ENCODE measurements at regions not wholly inside any gene's neighbourhood (a gene's known extent, or its start where the extent isn't known, plus 50 kb on each side); places are given as distances from the start of the nearest gene placed in this dataset.
"Not testable (repeated sequence)": the region's sequence is repeated elsewhere in the genome, so short reads cannot be mapped to it uniquely, and the experiment has no call there.

DNA sequence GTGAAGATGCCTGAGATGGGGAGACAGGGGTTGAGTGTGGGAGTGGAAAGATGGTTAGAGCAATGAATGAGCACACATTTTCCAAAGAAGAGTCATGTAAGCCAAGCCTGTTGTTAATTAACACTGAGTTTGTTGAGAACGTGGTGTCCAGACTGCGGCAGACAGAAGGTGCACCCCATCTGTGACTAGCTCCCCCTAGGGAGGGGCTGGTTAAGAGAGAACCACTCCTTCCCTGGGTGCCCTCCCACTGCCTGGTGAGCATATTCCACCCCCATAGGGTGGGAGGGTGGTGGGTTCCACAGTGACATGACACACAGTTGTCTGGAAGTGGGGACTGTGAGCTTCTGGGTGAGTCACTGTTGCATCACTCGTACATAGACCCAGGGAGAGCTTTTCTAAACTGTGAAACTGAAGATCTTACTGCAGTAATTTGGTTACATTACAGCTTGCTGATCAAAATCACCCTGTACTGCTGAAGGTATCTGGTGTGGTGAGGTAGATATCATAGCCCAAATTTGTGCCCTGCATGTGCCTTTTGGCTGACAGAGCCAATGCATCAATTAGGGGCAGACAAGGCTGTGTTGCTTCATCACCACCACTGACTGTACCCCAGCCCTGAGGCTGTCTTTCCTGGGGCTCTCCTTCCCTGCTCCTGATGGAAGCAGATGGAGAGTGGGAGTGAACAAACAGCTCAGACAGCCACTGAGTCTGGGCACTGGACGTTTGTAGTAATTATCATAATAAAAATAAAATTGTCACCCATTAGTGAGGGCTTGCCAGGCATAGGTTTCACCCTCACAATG, 150.9 kb downstream of the EMP1 start:
- DNase-seq: no peak

DNA sequence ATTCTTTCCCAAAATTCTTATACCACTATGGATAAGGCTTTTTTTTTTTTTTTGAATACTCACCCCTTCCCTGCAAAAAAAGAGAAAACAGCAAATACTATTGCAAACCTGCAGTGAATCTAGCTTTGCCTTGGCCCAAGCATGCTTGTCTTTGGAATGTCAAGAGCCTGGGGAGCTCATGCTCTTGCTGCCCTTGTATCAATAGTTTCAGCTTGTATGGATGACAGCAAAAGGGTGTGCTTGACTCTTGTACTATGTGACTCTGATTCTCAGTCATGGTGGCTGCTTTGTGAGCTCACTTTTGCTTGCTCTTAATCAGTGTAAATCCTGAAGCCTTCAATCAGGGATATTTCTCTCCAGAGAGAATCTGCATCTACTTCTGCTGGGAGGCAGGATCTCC, 149.2 kb downstream of the EMP1 start:
- DNase-seq: no peak

DNA sequence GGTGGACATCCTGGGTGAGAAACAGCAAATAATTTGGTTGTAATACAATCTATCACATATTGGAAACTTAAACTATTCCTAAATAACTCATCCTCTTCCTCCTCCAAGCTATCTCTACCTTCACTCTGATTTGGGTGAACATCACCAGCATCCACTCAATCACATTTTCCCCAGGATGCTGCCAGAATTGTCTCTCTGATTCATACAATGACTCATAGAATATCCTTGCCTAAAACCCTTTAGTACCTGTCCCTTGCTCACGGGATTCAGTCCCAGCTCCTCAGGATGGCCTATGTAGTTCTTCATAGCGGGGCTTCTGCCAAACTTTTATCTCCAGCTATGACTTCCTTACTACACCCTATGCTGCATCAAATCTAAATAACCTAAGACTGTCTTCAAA, 146.8 kb downstream of the EMP1 start:
- no peak for DNase-seq

DNA sequence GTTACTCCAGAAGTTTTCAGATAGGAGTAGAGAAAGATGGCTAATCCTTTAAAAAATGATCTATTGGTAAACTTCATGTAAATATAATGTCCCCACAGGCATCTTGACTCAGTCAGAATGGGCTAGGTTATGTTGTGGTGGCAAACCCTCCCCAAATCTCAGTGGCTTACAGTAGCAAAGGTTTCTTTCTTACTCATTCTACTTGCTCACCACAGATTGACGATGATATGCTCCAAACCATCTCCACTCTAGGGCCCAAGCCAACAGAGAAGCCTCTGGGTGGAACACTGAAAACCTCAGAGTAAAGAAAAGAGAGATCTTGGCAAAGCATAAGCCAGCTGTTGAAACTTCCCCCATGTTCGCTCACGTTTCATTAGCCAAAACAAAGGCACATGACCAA, 146.4 kb downstream of the EMP1 start:
- no peak for DNase-seq

DNA sequence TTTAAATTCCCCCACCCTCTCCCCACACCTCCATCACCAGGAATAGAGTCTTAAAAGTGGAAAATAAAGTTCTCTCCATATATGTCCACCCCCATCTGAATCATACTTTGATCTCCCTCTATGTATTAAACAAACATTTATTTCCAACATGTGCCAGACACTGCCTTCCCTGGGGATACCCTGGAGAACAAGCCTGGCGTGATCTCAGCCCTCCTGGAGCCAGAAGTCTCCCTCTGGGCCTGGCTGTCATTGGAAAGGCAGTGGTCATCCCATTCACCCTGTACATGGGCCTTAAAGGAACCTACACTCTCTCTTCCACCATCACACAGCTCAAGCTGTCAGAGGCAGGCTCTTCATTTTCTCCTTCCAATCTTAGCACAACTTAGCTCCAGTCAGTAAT, 143.6 kb downstream of the EMP1 start:
- no peak for DNase-seq

DNA sequence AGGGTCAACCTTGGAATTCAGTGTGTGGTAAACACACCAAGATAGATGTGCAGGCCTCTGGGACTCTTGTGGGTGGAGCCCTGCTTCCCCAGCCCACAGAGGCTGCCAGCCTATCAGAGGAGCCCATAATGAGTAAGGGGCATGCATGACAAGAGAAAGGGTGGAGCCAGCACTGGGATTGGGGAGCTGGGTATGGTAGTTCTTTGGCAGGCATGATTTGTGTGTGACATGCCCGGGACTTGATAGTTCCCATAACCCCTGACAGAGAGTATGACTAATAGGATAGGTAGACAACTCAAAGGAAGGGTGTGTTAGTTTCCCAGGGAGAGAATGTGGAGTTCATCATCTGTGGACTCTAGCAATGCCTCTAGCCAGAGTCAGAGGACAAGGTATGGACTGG, 143.0 kb downstream of the EMP1 start:
- DNase-seq: no peak

DNA sequence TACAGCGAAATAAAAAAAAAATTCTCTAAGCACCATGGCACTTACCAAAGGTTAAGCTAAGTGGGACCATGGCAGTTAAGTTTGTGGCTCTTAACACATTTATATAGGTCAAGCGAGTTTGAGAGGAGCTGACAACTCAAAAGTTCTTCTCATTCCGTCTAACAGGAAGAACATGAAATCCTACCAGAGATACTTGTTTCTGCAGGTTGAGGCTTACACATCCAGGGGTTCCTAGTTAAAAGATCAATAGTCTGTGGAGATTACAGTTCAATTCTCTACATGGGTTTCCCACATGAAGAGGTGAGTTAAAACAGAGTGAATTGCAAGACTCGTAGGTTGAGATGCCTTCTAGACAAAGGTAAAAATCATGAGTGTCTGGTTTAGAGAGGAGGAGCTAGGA, 142.6 kb downstream of the EMP1 start:
- DNase-seq: no peak

DNA sequence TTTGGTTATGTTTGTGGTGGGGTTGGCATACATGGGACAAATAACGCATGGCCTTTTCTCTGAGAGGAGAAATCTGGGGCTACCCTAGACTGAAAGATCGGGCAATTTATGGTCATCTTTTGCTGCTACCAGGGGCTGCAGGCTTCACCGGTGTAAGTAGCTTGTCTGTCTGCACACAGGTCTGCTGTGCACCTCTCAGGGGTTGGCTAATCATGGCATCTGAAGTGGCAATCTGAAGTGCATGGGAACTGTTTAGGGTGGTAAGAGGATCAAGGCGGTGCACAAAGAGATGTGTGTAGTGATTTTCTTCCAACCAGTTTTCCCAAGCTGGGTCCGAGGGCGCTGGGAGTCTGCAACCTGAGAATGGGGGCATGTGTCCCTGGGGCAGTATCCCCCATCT, 141.3 kb downstream of the EMP1 start:
- no peak for DNase-seq

DNA sequence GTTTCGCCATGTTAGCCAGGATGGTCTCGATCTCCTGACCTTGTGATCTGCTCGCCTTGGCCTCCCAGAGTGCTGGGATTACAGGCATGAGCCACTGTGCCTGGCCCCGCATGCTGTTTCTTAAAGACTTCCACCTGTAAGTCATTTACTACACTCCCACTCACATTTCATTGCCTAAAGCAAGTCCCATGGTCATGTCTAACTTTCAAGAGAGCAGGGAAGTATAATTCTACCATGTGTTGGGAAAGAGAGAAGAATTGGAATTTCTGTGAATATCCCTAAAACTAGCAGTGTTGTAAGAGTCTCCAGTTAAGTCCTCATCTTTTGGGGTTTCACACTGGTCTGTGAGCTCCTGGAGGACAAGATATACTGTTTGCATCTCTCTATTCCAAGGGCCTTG, 139.7 kb downstream of the EMP1 start:
- DNase-seq: no peak

DNA sequence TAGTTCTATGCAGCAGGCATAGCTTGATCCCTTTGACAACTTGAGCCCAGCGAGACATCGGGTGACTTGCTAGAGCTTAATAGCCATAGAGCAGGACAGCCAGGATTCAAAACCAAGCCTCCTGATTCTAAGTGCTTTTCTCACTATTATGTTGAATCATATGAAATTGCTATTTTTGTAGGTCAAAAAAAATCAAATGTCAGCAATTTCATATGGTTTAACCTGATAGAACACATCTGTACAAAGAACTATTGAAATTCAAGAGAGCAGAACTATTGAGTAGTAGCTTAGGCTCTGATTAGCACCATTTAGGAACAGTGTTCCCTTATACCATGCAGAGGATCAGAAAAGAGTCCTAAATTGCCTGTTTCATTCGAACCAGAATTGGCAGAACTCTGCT, 132.0 kb downstream of the EMP1 start:
- no peak for DNase-seq

DNA sequence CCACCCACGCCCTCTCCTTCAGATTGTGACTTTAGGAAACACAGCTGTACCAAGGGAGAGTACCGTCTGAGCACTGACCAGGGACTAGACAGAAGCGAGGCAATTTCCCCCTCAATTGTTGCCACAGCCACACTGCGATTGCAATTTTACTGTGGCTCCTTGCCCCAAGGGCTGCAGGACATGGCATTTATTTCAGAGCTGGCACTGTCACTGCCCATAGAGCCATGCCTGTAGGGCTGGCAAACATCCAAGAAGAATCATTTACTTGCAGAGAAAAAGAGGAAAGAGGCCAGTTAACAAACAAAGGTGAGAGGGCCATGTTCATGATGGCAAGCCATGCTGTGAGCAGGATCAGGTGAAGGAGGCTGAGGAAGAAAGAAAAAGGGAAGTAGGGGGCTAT, 129.6 kb downstream of the EMP1 start:
- no peak for DNase-seq

DNA sequence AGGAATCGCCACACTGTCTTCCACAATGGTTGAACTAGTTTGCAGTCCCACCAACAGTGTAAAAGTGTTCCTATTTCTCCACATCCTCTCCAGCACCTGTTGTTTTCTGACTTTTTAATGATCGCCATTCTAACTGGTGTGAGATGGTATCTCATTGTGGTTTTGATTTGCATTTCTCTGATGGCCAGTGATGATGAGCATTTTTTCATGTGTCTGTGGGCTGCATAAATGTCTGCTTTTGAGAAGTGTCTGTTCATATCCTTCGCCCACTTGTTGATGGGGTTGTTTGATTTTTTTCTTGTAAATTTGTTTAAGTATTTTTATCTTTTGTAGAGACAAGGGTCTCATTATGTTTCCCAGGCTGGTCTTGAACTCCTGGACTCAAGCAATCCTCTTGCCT, 128.5 kb downstream of the EMP1 start:
- not testable (repeated sequence) for DNase-seq

DNA sequence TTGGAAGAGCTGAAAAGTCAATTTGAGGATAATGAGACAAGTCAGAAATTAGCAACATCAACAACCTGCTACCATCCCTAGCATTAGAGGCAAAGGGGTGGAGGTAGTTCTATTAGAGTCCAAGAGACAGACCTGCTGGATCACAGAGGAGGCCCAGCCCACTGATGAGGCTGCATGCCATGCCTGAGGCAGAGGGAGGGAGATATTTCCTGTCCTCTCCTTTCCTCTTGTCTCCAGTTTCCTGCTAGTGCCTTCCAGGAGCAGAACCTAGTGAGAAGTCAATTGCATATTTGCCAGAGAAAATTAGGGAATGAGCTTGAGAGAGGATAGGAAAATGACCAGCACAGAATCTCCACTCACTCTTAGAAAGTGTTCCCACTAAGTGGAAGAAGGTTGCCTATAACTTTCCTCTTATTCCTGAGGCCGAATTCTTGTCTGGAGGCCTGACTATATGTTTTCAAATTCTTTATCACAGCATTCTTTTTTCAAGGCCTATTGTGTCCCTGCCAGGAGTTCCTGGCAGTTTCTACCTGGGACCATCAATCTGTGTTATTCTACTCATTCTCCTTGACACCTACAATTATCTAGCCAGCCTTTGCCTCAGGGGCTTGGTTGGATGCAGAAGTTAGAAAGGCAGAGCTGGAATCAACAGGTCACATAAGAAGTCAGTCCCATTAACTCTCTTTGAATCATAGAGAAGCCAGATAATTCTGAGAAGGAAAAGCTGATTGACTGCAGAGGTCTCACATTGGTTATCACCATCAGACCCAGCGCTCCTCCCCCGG, 121.9 kb downstream of the EMP1 start:
- DNase-seq: no peak

DNA sequence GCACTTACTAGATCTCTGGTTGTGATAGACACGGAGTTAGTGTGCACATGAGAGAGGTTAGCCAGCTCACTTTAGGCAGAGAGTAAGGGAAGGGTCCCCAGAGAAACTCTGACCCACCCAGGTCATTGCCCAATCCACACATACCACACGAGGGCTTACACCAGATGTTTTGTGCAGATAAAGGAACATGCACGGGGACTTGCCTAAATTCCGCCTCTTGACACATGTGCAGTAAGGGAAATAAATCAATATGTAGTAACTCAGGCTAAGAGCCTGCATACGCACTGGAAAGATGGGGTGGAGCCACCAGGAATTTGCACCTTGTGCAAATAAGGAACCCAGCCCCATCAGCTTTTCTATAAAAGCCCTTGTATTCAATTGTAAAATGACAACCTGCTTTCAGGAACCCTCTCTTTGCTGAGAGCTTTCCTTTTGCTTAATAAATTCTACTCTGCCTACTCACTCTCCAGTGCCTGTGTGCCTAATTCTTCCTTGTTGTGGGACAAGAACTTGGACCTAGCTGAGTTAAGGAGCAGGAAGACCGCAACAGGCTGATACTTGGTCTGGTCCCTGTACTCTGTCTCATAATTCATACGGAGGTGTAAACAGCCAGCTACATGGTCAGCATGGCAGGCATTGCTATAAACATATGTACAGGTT, 120.2 kb downstream of the EMP1 start:
- DNase-seq: no peak

DNA sequence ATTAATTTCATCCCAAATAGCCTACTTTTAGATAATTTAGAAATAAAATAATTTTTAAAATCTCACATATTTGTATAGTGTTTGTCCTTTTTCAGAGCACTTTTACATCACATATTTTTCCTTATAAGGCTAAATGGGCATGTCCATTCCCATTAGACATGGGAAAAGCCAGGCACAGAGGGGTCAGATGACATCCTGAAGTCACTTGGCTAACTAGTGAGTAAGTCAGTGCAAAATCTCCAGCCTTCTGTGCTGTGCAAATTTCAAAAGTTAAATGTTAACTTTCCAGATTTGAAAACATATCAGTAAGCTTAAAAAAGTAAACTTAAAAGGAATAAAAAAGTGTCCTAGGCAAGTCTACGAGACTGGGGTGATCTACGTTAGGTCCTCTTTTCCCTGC, 117.4 kb downstream of the EMP1 start:
- DNase-seq: peak; percentile 24

DNA sequence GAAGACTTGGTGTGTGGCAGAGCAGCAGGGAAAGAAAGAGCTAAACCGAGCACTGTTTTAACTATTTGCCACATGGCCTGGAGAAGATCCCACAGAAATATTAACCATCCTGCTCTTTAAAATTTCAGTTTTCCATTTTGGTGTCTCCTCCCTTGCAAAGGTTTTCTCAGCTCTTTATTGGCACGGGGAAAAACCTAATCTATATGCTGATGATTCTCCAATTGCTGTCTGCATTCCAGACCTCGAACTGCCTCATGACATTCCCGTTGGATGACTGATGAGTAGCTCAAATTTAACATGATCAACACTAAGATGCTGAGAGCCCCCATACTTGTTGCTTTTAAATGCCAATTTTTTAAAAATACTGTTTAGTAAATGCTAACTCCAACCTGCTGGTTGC, 115.0 kb downstream of the EMP1 start:
- DNase-seq: no peak

DNA sequence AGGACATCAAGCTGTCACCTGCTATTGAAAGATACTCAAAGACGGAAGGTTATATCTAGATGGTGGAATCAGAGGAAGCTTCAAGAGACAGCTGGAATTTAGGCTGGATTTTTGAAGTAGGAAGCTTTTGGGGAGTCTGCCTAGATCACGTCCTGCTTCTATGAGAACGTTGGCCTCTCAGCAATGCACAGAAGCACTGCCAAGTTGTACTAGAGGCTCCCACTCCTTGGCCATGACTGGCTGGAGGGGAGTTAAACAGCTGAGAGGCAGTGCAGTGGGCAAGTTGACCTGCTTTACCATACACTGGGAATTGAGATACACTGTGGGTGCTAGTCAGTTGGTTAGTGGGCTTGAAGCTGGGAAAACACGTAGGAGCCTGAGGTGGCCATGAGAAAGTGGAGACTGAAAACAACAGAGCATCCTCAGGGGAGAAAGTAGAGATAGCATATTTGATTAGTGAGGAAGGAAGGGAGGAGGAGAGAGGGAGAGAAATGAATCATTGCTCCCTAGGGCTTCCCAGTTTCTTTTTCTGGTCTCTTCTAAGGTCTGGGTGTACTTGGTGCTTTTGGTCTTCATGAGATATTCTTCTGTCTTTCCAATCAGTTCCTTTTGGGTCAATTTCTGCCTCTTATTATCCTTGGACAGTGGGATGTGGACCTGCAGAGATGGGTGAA, 110.8 kb downstream of the EMP1 start:
- DNase-seq: no peak

DNA sequence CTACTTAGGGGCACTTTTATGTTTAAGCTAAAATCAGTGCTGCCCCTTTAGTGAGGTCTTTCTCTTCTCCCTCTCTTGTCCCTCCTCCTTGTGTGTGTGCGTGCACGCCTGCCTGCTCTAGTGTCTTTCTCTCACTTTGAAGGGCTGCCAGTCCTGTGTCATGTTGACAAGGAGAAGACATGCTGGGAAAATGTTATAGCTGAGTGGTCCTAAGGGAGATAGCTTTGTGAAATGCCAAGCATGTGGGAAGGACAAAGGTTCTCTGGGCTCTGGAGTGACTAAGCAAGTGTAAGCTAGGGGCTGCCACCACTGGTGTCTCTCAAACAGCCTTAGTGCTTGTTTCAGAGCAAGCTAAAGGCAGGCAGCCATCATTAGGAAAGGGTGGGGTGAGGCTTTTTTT, 108.4 kb downstream of the EMP1 start:
- no peak for DNase-seq

DNA sequence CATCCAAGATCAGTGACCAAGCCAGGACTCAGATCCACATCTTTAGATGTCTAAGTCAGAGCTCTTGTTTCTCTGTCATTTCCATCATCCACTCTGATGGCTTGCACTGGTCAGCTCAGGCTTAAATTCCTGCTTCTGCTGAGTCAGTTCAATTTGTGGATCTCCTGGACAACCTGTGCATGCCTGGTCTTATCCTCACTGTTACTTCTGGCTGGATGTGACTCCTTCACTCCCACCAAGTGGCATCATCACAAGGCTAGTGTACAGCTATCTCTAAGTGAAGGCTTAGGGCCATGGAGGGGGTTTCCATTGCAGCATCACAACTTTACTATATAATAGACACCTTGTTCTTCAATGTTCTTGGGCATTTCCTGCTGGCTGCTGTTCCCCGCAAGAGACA, 102.9 kb downstream of the EMP1 start:
- no peak for DNase-seq

DNA sequence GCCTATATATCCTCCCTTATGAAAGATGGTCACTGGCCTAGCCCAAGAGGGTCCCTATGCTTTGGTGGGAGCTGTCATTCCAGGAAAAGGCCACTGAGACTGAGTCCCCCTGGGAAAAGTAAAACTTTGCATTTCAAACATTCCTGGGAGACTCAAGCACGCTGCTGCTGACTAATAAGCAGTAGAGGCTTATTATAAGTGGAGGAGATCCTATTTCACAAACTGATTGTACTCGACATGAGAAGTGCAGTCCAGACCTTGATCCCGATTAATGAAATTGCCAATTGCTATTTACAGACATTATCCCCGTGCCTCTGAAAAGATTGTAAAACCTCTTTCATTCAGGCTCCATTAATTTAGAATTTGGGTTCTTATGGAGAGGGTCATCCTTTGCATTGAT, 96.6 kb downstream of the EMP1 start:
- DNase-seq: no peak

DNA sequence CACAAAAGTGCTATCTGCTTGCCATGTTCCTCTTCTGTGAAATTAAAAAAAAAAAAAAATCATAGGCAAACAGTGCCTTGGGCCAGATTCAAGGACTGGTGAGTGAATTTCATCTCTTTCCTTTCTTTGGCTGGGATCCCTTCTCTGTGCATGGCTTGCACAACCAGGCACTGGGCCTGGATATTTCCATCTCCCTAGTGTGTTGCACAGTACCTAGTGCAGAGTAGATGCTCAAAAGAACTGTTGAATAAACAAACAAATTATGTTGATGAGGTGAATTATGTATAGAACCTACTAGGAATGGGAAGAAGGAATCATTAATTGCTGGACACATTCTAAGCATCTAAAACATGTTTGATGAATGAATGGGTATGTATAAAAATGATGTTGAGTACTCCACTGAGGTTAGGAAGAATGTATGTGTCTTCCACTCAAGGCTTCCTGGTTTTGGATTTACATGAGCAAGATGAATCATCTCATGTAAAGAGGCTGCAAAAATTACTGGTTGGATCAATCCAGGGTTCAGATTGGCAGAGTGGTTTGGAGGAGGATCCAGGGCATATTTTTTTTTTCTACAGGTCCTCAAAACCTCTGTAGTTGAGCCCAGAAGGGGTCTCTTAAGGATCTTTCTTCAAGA, 93.2 kb downstream of the EMP1 start:
- peak; percentile 7 for DNase-seq

DNA sequence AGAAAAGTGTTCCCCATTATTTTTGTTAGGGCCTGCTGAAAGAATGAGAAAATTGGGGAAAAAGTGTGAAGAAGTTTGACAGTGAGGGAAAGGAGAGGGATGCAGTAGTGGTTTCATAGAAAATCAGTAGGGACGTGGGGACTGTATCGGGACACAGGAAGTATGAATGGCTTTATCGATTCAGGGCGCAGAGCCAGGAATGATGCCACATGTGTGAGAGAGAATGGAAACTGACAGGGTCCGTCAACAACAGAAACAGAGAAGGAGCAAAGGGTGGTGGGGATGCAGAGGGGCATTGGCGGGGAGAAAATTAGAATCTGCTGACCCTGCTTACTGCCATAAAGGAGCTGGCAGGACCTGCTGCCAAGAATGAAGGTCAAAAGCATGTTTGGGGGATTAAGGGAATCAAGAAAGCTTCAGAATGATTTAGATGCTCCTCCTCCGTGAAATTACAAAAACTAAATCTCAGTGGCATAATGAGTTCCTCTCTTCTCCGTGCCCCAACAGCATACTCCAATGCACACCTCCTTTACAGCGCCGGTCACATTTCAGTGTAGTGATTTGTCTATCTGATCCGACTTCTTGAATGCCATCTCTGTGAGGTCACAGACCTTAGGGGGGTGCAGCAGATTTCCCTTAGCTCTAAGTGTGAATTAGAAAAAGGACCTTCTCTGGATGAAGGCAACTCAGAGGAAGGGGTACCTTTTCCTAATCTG, 92.6 kb downstream of the EMP1 start:
- peak; percentile 44 for DNase-seq

All from tongue (tissue), 1 donor.